ENCODE measurements at regions not wholly inside any gene's neighbourhood (a gene's known extent, or its start where the extent isn't known, plus 50 kb on each side); places are given as distances from the start of the nearest gene placed in this dataset.

DNA sequence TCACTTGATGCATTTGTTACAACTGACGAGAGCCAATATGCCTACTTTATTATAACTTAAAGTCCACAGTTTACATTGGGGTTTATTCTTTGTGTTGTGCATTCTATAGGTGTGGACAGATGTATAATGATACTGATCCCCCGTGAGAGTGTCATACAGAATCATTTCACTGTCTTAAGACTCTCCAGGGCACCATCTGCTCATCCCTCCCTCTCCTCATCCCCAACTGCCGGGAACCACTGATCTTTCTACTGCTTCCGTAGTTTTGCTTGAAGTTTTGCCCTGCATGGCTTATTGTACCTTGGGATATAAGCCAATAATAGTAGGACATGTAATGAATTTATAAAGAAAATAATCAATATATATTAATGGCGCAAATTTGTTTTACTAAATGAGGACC is 137.8 kb upstream of the MSX1 start:
- Mint-ChIP-seq H3K27me3 (ENCODE audit: low read depth in 2 of 2) (no peaks in the 10 kb centered on the region), H3K36me3 (peaks cover 7% of the 10 kb centered on the region), H3K9me3 (peaks cover 6% of the 10 kb centered on the region in 2 donors), H3K4me1 (no peaks in the 10 kb centered on the region), H3K27ac (no peak overlapping the region), H3K4me3 (no peak overlapping the region)
- H3K27me3 ChIP-seq (ENCODE audit: control insufficient read depth, insufficient read depth, low read length), result no peaks in the 10 kb centered on the region
- H3K4me3 ChIP-seq (ENCODE audit: low read length), result no peak overlapping the region
- no peak overlapping the region for H3K27ac ChIP-seq (ENCODE audit: low read length)
- DNase-seq, result no peak
- WGBS (ENCODE audit: insufficient coverage), result 94% methylated on average over 2 of the region's 5 CpGs
- H3K9me3 ChIP-seq (ENCODE audit: control insufficient read depth, insufficient read depth, low read length), result peaks cover 22% of the 10 kb centered on the region
- H3K4me1 ChIP-seq (ENCODE audit: control insufficient read depth, insufficient read depth, low read length), result no peaks in the 10 kb centered on the region
- intact Hi-C loops (cut with micrococcal nuclease), result no loop called here
- H3K36me3 ChIP-seq (ENCODE audit: control insufficient read depth, insufficient read depth, low read length), result no peaks in the 10 kb centered on the region
- no peak for ATAC-seq
- TF ChIP-seq, protein P1, sequence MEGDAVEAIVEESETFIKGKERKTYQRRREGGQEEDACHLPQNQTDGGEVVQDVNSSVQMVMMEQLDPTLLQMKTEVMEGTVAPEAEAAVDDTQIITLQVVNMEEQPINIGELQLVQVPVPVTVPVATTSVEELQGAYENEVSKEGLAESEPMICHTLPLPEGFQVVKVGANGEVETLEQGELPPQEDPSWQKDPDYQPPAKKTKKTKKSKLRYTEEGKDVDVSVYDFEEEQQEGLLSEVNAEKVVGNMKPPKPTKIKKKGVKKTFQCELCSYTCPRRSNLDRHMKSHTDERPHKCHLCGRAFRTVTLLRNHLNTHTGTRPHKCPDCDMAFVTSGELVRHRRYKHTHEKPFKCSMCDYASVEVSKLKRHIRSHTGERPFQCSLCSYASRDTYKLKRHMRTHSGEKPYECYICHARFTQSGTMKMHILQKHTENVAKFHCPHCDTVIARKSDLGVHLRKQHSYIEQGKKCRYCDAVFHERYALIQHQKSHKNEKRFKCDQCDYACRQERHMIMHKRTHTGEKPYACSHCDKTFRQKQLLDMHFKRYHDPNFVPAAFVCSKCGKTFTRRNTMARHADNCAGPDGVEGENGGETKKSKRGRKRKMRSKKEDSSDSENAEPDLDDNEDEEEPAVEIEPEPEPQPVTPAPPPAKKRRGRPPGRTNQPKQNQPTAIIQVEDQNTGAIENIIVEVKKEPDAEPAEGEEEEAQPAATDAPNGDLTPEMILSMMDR (IDR thresholded peaks at IDR 0.05), result no peak

DNA sequence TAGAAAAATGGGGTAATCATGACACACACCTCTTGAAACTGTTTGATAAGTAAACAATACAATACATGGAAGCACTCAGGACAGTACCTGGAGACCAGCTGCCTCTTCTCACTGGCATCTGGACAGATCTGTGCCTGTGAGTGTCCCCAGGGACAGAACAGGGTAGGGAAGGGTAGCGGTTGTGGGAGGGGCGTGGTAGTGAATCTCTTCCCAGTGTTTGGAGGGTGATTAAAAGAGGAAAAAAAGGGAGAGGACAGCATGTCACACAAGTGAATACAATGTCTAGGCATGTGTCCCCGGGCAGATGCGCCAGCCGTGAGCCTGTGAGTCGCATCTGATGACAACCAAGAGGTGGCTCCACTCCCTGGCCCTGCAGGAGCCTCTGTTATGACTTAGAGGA is 138.8 kb upstream of the MSX1 start:
- DNase-seq, result no peak
- H3K4me1 Mint-ChIP-seq, result no peaks in the 10 kb centered on the region
- no peak for ATAC-seq

DNA sequence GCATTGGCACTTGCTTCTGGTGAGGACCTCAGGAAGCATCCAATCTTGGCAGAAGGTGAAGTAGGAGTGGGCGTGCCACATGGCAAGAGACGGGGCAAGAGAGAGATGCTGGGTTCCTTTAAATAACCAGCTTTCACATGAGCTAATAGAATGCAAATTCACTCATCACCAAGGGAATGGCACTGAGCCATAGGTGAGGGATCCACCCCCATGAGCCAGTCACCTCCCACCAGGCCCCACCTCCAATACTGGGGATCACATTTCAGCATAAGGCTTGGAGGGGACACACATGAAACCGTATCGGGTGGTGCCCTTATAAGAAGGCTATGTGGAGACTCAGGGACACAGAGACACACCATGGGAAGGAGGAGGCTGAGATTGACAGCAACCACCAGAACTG is 140.0 kb upstream of the MSX1 start:
- Mint-ChIP-seq H3K4me3 (no peak overlapping the region), H3K9me3 (no peaks in the 10 kb centered on the region), H3K4me1 (no peaks in the 10 kb centered on the region), H3K27ac (no peak overlapping the region), H3K27me3 (ENCODE audit: low read depth in 2 of 2) (no peaks in the 10 kb centered on the region), H3K36me3 (no peaks in the 10 kb centered on the region)
- Histone ChIP-seq H3K36me3 (ENCODE audit: control insufficient read depth, insufficient read depth, low read length) (no peaks in the 10 kb centered on the region), H3K27me3 (ENCODE audit: control insufficient read depth, insufficient read depth, low read length) (no peaks in the 10 kb centered on the region), H3K27ac (ENCODE audit: low read length) (no peak overlapping the region), H3K4me1 (ENCODE audit: control insufficient read depth, insufficient read depth, low read length) (no peaks in the 10 kb centered on the region), H3K9me3 (ENCODE audit: control insufficient read depth, insufficient read depth, low read length) (peaks cover 4% of the 10 kb centered on the region), H3K4me3 (ENCODE audit: low read length) (no peak overlapping the region)
- TF ChIP-seq, protein P1 (IDR thresholded peaks at IDR 0.05), result no peak
- ATAC-seq (no peak), DNase-seq (no peak)
- WGBS (ENCODE audit: insufficient coverage), result 93% methylated on average over 4 of the region's 4 CpGs
- intact Hi-C loops (cut with micrococcal nuclease), result no loop called here

More for the DNA sequence above, 138.8 kb upstream of the MSX1 start:
- Histone ChIP-seq H3K27ac (ENCODE audit: low read length) (no peak overlapping the region), H3K9me3 (ENCODE audit: control insufficient read depth, insufficient read depth, low read length) (peaks cover 13% of the 10 kb centered on the region), H3K36me3 (ENCODE audit: control insufficient read depth, insufficient read depth, low read length) (no peaks in the 10 kb centered on the region), H3K4me3 (ENCODE audit: low read length) (no peak overlapping the region), H3K4me1 (ENCODE audit: control insufficient read depth, insufficient read depth, low read length) (no peaks in the 10 kb centered on the region), H3K27me3 (ENCODE audit: control insufficient read depth, insufficient read depth, low read length) (no peaks in the 10 kb centered on the region)
- TF ChIP-seq, protein P1 (IDR thresholded peaks at IDR 0.05), result no peak
- Mint-ChIP-seq H3K9me3 (peaks cover 2 to 4% of the 10 kb centered on the region in 2 donors), H3K36me3 (peaks cover 6% of the 10 kb centered on the region), H3K4me3 (no peak overlapping the region), H3K27ac (no peak overlapping the region), H3K27me3 (ENCODE audit: low read depth in 2 of 2) (no peaks in the 10 kb centered on the region)
- WGBS (ENCODE audit: insufficient coverage), result 95% methylated on average over 6 of the region's 6 CpGs
- intact Hi-C loops (cut with micrococcal nuclease), result no loop called here

DNA sequence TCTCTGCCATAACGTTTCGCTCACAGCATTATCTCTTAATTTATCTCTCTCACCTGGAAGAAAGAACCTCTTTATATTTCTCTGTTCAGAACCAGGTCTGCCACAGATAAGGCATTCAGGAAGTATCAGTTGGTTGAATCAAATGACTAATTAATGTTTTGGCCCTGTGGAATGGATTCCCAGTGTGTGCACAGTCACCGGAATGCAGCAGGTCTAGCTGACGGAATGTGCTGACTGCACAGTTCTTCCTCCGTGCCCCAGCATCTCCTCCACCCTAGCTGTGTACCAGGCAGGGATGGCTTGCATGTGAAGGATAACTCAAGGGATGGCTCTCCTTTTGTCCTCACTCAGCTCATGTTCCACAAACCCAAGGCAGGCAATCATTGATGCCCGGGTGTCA is 141.8 kb upstream of the MSX1 start:
- Mint-ChIP-seq H3K4me1 (no peaks in the 10 kb centered on the region), H3K36me3 (no peaks in the 10 kb centered on the region), H3K4me3 (no peak overlapping the region), H3K27ac (no peak overlapping the region), H3K9me3 (no peaks in the 10 kb centered on the region), H3K27me3 (ENCODE audit: low read depth in 2 of 2) (no peaks in the 10 kb centered on the region)
- Histone ChIP-seq H3K27me3 (ENCODE audit: control insufficient read depth, insufficient read depth, low read length) (no peaks in the 10 kb centered on the region), H3K9me3 (ENCODE audit: control insufficient read depth, insufficient read depth, low read length) (no peaks in the 10 kb centered on the region), H3K4me3 (ENCODE audit: low read length) (no peak overlapping the region), H3K4me1 (ENCODE audit: control insufficient read depth, insufficient read depth, low read length) (no peaks in the 10 kb centered on the region), H3K36me3 (ENCODE audit: control insufficient read depth, insufficient read depth, low read length) (no peaks in the 10 kb centered on the region), H3K27ac (ENCODE audit: low read length) (no peak overlapping the region)
- DNase-seq (no peak), ATAC-seq (no peak)
- intact Hi-C loops (cut with micrococcal nuclease), result no loop called here
- TF ChIP-seq, protein P1 (IDR thresholded peaks at IDR 0.05), result no peak
- 89% methylated on average over 6 of the region's 6 CpGs for WGBS (ENCODE audit: insufficient coverage)
